Transverse colon (tissue), 4 donors: ENCODE measurements at regions not wholly inside any gene's neighbourhood (a gene's known extent, or its start where the extent isn't known, plus 50 kb on each side); places are given as distances from the start of the nearest gene placed in this dataset.

Experiments used
- CTCF ChIP-seq, 5 experiments: fragments of 200-600 bp in 3 of 5; fragments of 450-650 bp in 2 of 5; sonication (generic) in 3 of 5; IDR thresholded peaks; 1 replicate in 2 of 5; 2 replicates in 3 of 5; pipeline ENCODE4 v1.5.1; 2016 to 2017; ENCODE audit warnings: antibody characterized with exemption in 5 of 5, inconsistent platforms in 3 of 5, mild to moderate bottlenecking in 2 of 5, moderate library complexity in 1 of 5
- EP300 ChIP-seq: sonication (generic); formaldehyde crosslinking; IDR thresholded peaks from one replicate; pipeline ENCODE4 v1.6.1; 2017; ENCODE audit warnings: antibody characterized with exemption, low read depth
- POLR2AphosphoS5 ChIP-seq, 3 donors: sonication (generic); formaldehyde crosslinking; IDR thresholded peaks; one replicate each; pipeline ENCODE4 v1.6.1; 2016; ENCODE audit warnings: antibody characterized with exemption in 3 of 3

- TF ChIP-seq POLR2AphosphoS5 (IDR thresholded peaks at IDR 0.05): no peak
- TF ChIP-seq EP300: no peak
- no peak for TF ChIP-seq CTCF (IDR thresholded peaks at IDR 0.05)
These were observed 1487.0 kb upstream of the SLC10A2 start for GRCh38 chr13:104553186-104553585.
